Suppressor macrophage treated with lipopolysaccharide for 1 hour (primary cell): ENCODE measurements at regions not wholly inside any gene's neighbourhood (a gene's known extent, or its start where the extent isn't known, plus 50 kb on each side); places are given as distances from the start of the nearest gene placed in this dataset.

ENCODE experiments used
- DNase-seq, 3 donors: peaks; one replicate each; pipeline ENCODE4 v3.0.0-alpha.2; 2020 to 2022

DNA sequence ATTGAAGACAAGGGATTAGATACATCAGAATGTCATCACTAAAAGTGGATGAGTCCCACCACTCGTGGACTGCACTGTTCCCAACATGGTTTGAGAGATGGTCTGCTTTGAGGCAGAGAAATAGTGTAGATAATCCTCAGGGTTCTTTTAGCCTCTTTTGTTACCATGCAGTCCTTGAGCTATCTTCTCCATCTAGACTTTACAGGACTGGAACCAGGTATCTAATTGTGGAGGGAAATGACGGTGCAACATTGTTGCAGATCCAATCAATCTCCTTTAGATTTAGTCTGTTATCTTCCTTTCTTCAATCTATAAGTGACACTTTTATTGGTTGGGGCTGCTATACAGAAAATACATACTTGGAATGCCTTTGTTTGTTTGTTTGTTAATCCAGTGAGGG is 183.8 kb upstream of the CWC22 start:
- no peak for DNase-seq

DNA sequence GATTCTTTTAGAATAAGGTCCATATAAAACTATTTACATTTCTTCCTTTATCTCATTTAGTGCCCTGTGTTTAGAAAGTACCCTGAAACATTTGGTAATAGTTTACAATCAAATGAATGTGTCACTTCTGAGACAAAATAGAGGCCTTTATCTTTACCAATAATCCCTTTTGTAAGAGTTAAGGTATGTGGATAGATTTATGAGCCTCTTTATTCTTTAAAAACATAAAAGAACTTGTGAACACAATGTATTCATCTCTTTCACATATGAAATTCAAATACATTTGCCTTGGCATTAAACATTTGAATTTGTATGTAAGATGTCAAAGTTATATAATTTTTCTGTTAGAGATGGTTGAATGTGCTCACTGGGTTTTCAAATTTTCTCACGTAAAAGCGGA is 180.5 kb upstream of the CWC22 start:
- no peak for DNase-seq

- no peak for DNase-seq
Measured at GRCh38 chr2:180184506-180184905, 177.4 kb upstream of the CWC22 start.

GRCh38 chr2:180180511-180180910 is 173.4 kb upstream of the CWC22 start:
- DNase-seq, result no peak

- DNase-seq, result no peak
Measured at GRCh38 chr2:180177534-180177933, 170.4 kb upstream of the CWC22 start.

DNA sequence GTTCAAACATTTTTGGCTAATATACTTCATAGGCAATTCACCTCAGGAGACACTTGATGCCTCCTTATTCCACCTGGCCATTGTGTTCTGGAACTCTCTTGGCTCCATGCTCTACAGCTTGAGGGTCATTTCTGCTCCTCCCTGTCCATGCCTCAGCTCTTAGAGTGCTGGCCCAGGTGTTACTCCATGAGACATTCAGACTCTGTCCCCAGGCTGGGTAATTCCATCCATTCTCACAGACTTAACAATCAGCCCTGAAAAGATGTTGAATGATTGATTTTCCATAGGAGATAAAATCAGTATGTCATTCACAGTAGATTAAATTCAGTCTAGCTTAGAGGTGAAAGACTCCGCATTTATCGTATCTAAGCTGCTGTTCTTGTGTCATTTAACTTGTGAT is 168.6 kb upstream of the CWC22 start:
- no peak for DNase-seq

GRCh38 chr2:180174580-180174979 is 167.5 kb upstream of the CWC22 start:
- DNase-seq, result no peak

- no peak for DNase-seq
Measured at GRCh38 chr2:180169474-180169873, 162.4 kb upstream of the CWC22 start.

GRCh38 chr2:180161415-180161814 is 154.3 kb upstream of the CWC22 start:
- DNase-seq, result no peak

DNA sequence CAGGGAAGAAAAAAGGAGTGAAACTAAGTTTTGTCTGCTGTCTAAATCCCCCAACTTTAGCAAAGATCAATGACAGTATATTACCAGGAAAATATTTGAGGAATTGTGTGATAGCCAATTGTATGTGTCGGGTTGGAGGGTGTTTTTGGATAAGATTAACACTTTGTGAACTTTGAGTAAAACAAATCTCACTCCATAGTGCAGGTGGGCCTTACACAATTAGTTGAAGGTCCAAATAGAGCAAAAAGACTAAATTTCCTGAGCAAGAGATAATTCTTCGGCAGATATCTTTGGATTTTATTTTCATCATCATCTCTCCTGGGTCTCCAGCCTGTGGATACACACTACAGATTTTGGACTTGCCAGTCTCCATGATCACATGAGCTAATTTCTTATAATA is 152.8 kb upstream of the CWC22 start:
- DNase-seq, result no peak

GRCh38 chr2:180158961-180159360 is 151.9 kb upstream of the CWC22 start:
- no peak for DNase-seq

DNA sequence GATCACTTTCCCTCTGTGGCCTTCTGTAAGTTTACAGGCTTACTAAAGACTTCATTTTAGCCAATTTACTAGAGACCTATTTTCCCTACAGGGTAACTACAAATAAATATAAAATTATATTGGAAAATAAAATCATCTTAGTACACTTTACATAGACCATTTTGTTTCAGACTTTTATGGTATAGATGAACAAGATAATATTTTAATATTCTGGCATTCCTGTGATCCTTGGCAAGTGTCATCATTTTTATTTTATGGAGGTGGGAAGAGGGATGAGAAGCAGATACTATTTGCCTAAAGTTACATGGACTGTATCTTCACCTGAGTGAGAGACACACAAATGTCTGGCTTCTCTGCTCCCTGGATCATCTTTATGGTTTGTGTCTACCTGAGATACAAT is 149.6 kb upstream of the CWC22 start:
- DNase-seq, result no peak

- DNase-seq, result no peak
Measured at GRCh38 chr2:180150606-180151005, 143.5 kb upstream of the CWC22 start.

GRCh38 chr2:180146541-180146940 is 139.4 kb upstream of the CWC22 start:
- no peak for DNase-seq

DNA sequence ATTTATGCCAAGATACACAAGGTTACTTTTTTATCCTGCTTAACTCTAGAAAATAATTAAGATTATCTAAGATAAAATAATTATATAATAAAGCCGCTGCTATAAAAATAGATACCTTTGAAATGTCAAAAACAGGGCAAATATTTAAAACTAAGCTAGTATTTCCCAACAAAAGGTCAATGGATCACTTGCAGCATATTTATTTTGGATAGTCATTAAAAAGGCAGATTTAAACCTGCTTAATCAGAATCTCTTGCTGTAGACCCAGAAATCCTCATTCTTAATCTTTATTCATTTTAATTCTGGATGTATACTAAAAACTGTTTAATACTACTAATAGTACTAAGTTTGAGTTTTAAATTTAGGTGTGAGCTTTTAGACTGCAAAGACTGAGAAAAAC is 139.0 kb upstream of the CWC22 start:
- DNase-seq, result no peak

GRCh38 chr2:180145163-180145562 is 138.1 kb upstream of the CWC22 start:
- DNase-seq, result no peak

DNA sequence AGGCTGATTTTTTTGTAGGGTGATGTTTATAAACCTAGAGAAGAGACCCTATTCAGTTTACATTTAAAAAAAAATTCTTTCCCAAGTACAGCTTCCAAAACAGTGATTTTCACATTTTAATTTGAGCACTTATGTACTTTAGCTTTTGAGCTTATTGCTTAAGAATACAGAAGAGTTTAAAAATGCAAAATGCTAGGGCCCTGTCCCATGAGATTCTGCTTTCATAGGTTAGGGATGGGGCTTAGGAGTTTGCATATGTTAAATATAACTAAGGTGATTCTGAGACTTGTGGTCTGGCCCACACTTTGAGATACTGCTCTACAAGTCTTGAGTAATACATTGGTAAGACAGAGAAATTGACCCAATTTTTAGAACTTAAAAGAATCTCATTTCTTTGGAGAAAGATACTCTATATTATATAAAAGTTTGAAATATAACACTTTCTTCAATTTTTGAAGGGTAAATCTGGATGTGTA is 137.3 kb upstream of the CWC22 start:
- DNase-seq, result no peak

DNA sequence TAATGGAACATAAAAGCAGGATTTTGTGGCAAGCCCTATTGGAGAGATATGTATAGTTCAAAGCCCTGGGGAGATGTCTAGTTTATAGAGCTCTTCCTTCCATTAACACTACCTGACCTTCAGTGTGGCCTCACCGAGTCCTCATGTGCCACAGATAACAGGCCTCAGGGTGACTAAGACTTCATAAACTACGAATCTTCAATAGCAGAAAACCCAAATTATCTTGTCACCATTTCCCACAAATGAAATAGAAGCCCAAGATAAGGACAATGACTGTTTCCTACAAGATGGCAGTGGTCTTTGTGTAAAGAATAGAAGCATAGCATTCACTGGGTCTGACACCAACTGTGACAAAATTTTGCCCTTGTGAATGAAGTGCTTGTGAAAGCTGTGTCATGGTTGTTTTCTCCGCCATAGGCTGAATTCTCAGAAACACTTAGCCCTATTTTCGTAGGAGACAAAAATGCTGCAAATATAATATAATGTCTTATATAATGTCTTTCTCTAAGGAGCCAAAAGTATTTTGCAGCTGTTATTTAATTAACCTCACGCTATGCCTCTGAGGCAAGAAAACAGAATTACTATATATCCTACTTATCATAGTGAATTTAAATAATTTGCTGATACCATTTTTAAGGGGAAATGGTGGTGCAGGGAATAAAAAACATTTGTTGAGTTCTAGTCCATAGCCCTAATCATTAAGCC is 136.7 kb upstream of the CWC22 start:
- no peak for DNase-seq

DNA sequence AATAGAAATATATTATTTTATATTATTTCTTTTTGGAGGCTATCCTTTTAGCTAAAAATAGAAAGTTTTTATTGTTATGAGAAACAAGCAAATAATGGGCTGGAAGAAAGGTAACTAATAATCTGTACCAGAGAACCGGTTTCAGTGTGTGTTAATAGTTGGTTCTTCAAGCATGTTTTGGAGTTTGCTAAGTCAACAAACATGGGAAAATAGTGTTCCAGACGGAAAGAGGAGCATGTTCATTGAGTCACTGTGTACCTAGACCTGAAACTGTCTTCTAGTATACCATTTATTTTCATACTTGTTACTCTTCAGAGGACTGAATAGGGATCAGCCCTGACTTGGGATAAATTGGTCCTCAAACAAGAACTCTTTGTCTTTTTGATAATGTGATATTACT is 134.5 kb upstream of the CWC22 start:
- no peak for DNase-seq

DNA sequence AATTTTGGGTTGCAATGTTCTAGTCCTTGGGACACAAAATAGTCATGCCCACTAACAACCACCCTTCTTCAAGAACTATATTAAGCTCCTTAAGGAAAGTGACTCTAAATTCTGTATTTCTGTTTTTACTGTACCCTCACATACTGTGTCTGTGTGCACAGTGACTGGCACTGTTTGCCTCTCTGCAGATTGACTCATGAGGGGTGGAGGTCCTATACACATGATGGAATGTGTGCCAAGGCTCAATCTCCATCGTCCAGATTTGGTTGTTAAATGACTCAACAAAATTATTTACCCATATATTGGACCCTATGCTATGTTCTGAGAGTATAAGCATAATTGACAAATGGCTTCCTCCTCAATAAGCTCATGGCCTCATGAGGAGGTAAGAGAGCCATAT is 126.6 kb upstream of the CWC22 start:
- DNase-seq, result no peak

DNA sequence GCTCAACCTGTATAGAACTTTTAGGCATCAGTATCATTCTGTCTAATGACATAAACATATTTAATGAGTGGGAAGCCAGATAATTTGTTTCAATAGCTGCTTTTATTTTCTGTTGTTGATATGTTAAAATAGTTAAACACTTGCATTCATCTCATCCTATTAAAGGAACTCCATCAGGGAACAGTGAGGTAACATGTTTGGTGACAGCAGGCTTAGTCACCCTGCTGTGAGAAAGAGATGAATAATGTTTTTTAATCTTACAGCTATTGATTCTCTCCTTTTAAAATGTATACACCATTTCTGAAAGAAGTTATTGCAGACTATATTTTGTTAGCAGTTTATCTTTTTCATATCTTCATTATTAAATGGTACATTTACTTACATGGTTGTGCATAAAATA is 123.3 kb upstream of the CWC22 start:
- peak in 1 of 3 donors; percentile 15 for DNase-seq

DNA sequence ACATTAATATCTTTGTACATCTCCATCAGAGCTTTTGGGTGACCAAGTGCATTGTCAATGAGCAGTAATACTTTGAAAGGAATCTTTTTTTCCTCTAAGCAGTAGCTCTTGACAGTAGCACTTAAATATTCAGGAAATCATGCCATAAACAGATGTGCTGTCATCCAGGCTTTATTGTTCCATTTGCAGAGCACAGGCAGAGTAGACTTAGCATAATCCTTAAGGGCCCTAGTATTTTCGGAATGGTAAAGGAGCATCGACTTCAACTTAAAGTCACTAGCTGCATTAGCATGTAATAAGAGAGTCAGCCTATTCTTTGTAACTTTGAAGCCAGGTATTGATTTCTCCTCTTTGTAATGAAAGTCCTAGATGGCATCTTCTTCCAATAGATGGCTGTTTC is 121.8 kb upstream of the CWC22 start:
- DNase-seq, result no peak

GRCh38 chr2:180125245-180125962 is 118.3 kb upstream of the CWC22 start:
- DNase-seq, result peak; percentile 50 to 71 (median 64)

DNA sequence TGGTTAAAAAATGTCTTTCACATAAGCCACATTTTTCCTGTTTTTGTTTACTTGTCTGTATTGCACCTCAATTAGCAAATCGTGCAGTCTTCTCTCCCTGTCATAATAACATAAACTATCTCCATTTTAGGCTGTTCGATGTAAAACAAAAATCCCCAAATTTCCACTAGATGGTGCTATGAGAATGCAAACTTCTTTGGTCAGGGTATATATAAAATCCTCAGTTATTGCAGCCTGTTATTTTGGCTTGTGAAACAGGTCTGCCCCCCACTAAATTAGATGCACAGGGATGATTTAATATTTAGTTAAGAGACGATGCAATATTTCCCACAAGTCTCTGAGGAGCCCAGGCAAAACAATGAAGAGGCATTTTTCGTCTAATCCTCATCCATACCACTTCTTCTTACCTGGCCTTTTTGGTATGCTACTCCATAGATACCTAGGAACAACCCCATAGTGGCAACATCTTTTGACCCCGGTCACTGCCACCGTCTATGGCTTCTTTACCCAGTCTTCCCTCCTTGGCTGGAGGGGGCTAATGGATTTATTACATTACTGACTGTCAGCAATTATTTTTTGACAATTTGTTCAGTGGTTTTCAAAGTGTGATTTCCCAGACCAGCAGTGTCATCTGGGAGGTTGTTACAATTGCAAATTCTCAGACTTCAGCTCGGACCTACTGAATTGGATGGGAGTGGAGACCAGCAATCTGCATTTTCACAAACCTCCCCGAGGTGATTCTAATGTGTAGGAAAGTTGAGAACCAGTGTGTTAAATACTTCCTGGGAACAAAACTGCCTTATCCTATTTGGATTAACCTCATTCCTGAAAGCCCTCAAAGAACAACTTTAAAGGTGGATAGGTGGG is 117.4 kb upstream of the CWC22 start:
- DNase-seq, result peak; percentile 48 to 70 (median 70)
